Prostate gland (tissue), 2 donors: ENCODE measurements at regions not wholly inside any gene's neighbourhood (a gene's known extent, or its start where the extent isn't known, plus 50 kb on each side); places are given as distances from the start of the nearest gene placed in this dataset.

Experiments used
- DNase-seq: peaks from one replicate; pipeline ENCODE4 v3.0.0-alpha.2; 2019; ENCODE audit warnings: low spot score
- H3K27ac ChIP-seq, 2 donors: fragments of 200-600 bp; sonication (generic); 2 replicates each; pipeline ENCODE4 v1.5.1; 2017 to 2019
- H3K27me3 ChIP-seq: fragments of 200-600 bp; sonication (generic); replicated peaks from 2 replicates; pipeline ENCODE4 v1.5.1; 2019; ENCODE audit not compliant: insufficient read depth
- H3K36me3 ChIP-seq, 2 donors: fragments of 200-600 bp; sonication (generic); 1 replicate in 1 of 2; 2 replicates in 1 of 2; pipeline versions ENCODE4 v1.5.1 to v1.8.1; 2017 to 2019
- H3K4me1 ChIP-seq: fragments of 200-600 bp; sonication (generic); replicated peaks from 2 replicates; pipeline ENCODE4 v1.5.1; 2019
- H3K4me3 ChIP-seq, 2 donors: fragments of 200-600 bp; sonication (generic); 2 replicates each; pipeline ENCODE4 v1.5.1; 2017 to 2019
- H3K9me3 ChIP-seq: fragments of 200-600 bp; sonication (generic); 2 replicates; pipeline ENCODE4 v1.5.1; 2017
- POLR2A ChIP-seq: fragments of 450-650 bp; IDR thresholded peaks from one replicate; pipeline ENCODE4 v1.6.1; 2016; ENCODE audit warnings: antibody characterized with exemption, mild to moderate bottlenecking
- POLR2AphosphoS5 ChIP-seq: sonication (generic); formaldehyde crosslinking; IDR thresholded peaks from one replicate; pipeline ENCODE4 v1.6.1; 2017; ENCODE audit warnings: antibody characterized with exemption
- WGBS: methylation state at CpG from one replicate; pipeline ENCODE4 v1.1.5; 2018; 5-methylcytosine and 5-hydroxymethylcytosine counted together
- intact Hi-C: fragments of 100-400 bp; cut with DNase I; formaldehyde crosslinking; loops from one replicate; pipeline ENCODE4 v1.14.2; 2022
- TF ChIP-seq, protein P1 (sequence below), 4 experiments: fragments of 200-600 bp in 2 of 4; fragments of 450-650 bp in 2 of 4; sonication (generic) in 2 of 4; IDR thresholded peaks; 1 replicate in 3 of 4; 2 replicates in 1 of 4; pipeline ENCODE4 v1.5.1; 2016 to 2019; ENCODE audit warnings: antibody characterized with exemption in 4 of 4, mild to moderate bottlenecking in 2 of 4, moderate library complexity in 2 of 4

DNA sequence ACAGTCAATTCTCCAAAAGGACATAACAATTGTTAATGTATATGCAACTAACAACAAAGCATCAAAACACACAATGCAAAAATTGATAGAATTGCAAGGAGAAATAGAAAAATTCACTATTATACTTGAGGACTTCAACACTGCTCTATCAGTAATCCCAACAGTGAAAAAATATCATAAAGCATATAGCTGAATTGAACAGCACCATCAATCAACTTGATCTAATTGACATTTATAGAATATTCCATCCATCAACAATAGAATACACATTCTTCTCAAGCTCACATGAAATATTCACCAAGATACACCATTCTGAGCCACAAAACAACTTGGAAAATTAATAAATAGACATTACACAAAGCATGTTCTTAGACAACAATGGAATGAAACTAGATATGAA lies 60.1 kb upstream of the ASXL3 start:
- no peak for DNase-seq
- H3K36me3 ChIP-seq = no peaks in the 10 kb centered on the region
- H3K4me1 ChIP-seq = no peaks in the 10 kb centered on the region
- intact Hi-C loops = no loop called here
- TF ChIP-seq POLR2AphosphoS5 = no peak
- no peak overlapping the region for H3K4me3 ChIP-seq
- no peak overlapping the region for H3K27ac ChIP-seq
- H3K27me3 ChIP-seq = no peaks in the 10 kb centered on the region
- no peaks in the 10 kb centered on the region for H3K9me3 ChIP-seq

GRCh38 chr18:33513027-33513426 lies 65.0 kb upstream of the ASXL3 start:
- Histone ChIP-seq H3K27ac (no peak overlapping the region), H3K9me3 (no peaks in the 10 kb centered on the region), H3K4me3 (no peak overlapping the region), H3K4me1 (no peaks in the 10 kb centered on the region), H3K27me3 (no peaks in the 10 kb centered on the region), H3K36me3 (no peaks in the 10 kb centered on the region)
- TF ChIP-seq POLR2A = no peak
- TF ChIP-seq, protein P1, sequence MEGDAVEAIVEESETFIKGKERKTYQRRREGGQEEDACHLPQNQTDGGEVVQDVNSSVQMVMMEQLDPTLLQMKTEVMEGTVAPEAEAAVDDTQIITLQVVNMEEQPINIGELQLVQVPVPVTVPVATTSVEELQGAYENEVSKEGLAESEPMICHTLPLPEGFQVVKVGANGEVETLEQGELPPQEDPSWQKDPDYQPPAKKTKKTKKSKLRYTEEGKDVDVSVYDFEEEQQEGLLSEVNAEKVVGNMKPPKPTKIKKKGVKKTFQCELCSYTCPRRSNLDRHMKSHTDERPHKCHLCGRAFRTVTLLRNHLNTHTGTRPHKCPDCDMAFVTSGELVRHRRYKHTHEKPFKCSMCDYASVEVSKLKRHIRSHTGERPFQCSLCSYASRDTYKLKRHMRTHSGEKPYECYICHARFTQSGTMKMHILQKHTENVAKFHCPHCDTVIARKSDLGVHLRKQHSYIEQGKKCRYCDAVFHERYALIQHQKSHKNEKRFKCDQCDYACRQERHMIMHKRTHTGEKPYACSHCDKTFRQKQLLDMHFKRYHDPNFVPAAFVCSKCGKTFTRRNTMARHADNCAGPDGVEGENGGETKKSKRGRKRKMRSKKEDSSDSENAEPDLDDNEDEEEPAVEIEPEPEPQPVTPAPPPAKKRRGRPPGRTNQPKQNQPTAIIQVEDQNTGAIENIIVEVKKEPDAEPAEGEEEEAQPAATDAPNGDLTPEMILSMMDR (IDR thresholded peaks at IDR 0.05) = no peak
- TF ChIP-seq POLR2AphosphoS5 = no peak
- no peak for DNase-seq
- intact Hi-C loops = no loop called here

- H3K27me3 ChIP-seq = no peaks in the 10 kb centered on the region
- H3K36me3 ChIP-seq = no peaks in the 10 kb centered on the region
- H3K27ac ChIP-seq = no peak overlapping the region
- H3K9me3 ChIP-seq = no peaks in the 10 kb centered on the region
- TF ChIP-seq POLR2AphosphoS5 (no peak), POLR2A (no peak)
- TF ChIP-seq, protein P1 (IDR thresholded peaks at IDR 0.05) = no peak
- intact Hi-C loops = no loop called here
- no peaks in the 10 kb centered on the region for H3K4me1 ChIP-seq
- 45% methylated on average over 1 of the region's 1 CpG for WGBS
- H3K4me3 ChIP-seq = no peak overlapping the region
- DNase-seq = no peak
Measured at GRCh38 chr18:33507019-33507418, 66.5 kb upstream of the CCDC178 start.

DNA sequence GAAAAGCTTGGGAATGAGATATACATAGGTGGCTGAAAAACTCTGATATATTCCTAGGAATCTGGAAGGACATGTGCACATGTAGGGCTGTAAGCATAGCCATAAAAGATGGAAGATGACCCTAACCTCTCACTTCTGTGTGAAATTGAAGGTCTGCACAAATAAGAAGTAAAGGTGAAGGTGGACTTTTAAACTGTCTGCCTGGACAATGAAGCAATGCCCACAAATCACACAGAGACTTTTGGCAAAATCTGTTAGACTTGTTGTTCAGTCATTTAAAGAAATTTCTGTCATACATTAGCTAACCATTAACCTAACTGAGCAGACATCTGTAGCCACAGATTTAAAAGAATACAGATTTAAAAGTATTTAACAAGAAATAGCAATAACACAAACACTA lies 65.3 kb upstream of the CCDC178 start:
- TF ChIP-seq, protein P1 (IDR thresholded peaks at IDR 0.05) = no peak
- TF ChIP-seq POLR2AphosphoS5 (no peak), POLR2A (no peak)
- intact Hi-C loops = no loop called here
- Histone ChIP-seq H3K36me3 (no peaks in the 10 kb centered on the region), H3K9me3 (no peaks in the 10 kb centered on the region), H3K27me3 (no peaks in the 10 kb centered on the region), H3K4me1 (no peaks in the 10 kb centered on the region), H3K27ac (no peak overlapping the region), H3K4me3 (no peak overlapping the region)
- DNase-seq = no peak

DNA sequence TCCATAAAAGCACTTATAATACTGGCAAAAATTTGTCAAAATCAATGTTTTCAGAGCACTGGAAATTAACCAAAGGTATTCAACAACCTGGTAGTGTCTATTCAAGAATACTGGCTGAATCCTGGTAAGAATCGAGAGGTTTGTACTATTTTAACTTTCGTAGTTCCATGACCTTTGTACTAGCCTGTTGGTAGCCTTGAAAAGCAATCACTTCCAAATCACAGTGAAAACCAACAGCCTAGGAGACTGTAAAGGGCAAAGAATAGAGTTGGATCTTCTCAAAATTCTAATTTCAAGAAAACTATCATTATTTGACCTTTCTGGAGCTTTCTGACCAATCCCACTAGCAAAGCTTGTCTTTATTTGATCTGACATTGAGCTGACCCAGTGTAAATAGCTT lies 64.8 kb upstream of the CCDC178 start:
- no peaks in the 10 kb centered on the region for H3K9me3 ChIP-seq
- H3K27me3 ChIP-seq = no peaks in the 10 kb centered on the region
- H3K4me1 ChIP-seq = no peaks in the 10 kb centered on the region
- intact Hi-C loops = no loop called here
- no peak overlapping the region for H3K4me3 ChIP-seq
- WGBS = 99% methylated on average over 2 of the region's 2 CpGs
- no peaks in the 10 kb centered on the region for H3K36me3 ChIP-seq
- DNase-seq = no peak
- no peak overlapping the region for H3K27ac ChIP-seq
- TF ChIP-seq, protein P1 (IDR thresholded peaks at IDR 0.05) = no peak
- TF ChIP-seq POLR2A (no peak), POLR2AphosphoS5 (no peak)

GRCh38 chr18:33495278-33495677 lies 54.8 kb upstream of the CCDC178 start:
- TF ChIP-seq POLR2A = no peak
- TF ChIP-seq, protein P1 (IDR thresholded peaks at IDR 0.05) = peak in 2 of 4 experiments; percentile 42 to 61
- WGBS = 71% methylated on average over 1 of the region's 1 CpG
- H3K4me3 ChIP-seq = no peak overlapping the region
- H3K27me3 ChIP-seq = no peaks in the 10 kb centered on the region
- H3K9me3 ChIP-seq = no peaks in the 10 kb centered on the region
- no peaks in the 10 kb centered on the region for H3K4me1 ChIP-seq
- DNase-seq = no peak
- intact Hi-C loops = loop anchor here (2.0 kb wide), 1 partner anchor 262 kb away; no protein-coding TSS in a partner anchor
- H3K27ac ChIP-seq = no peak overlapping the region
- no peaks in the 10 kb centered on the region for H3K36me3 ChIP-seq
